ENCODE measurements at regions not wholly inside any gene's neighbourhood (a gene's known extent, or its start where the extent isn't known, plus 50 kb on each side); places are given as distances from the start of the nearest gene placed in this dataset.

GRCh38 chr2:223107825-223108224 lies 55.8 kb downstream of the KCNE4 start:
- Histone ChIP-seq H3K27ac (no peak overlapping the region), H3K36me3 (no peaks in the 10 kb centered on the region), H3K4me1 (no peaks in the 10 kb centered on the region), H3K27me3 (no peaks in the 10 kb centered on the region), H3K4me3 (no peak overlapping the region), H3K9me3 (no peaks in the 10 kb centered on the region)
- DNase-seq (ENCODE audit: low spot score in 2 of 2): no peak
- TF ChIP-seq CTCF (IDR thresholded peaks at IDR 0.05) (no peak), POLR2A (IDR thresholded peaks at IDR 0.05) (no peak), POLR2AphosphoS5 (IDR thresholded peaks at IDR 0.05) (no peak)
- intact Hi-C loops (cut with DNase I; ENCODE audit: low total_unique reads): no loop called here

GRCh38 chr2:223108351-223109050 lies 56.5 kb downstream of the KCNE4 start:
- H3K27me3 ChIP-seq: no peaks in the 10 kb centered on the region
- no peaks in the 10 kb centered on the region for H3K9me3 ChIP-seq
- no peak for DNase-seq (ENCODE audit: low spot score in 2 of 2)
- H3K36me3 ChIP-seq: no peaks in the 10 kb centered on the region
- no peak overlapping the region for H3K4me3 ChIP-seq
- H3K27ac ChIP-seq: no peak overlapping the region
- H3K4me1 ChIP-seq: no peaks in the 10 kb centered on the region
- intact Hi-C loops (cut with DNase I; ENCODE audit: low total_unique reads): no loop called here
- TF ChIP-seq POLR2A (IDR thresholded peaks at IDR 0.05): no peak
- no peak for TF ChIP-seq CTCF (IDR thresholded peaks at IDR 0.05)
- no peak for TF ChIP-seq POLR2AphosphoS5 (IDR thresholded peaks at IDR 0.05)

GRCh38 chr2:223109341-223109740 lies 57.4 kb downstream of the KCNE4 start:
- Histone ChIP-seq H3K4me3 (no peak overlapping the region), H3K27me3 (no peaks in the 10 kb centered on the region), H3K36me3 (no peaks in the 10 kb centered on the region), H3K27ac (no peak overlapping the region), H3K9me3 (no peaks in the 10 kb centered on the region), H3K4me1 (no peaks in the 10 kb centered on the region)
- TF ChIP-seq POLR2AphosphoS5 (IDR thresholded peaks at IDR 0.05) (no peak), CTCF (IDR thresholded peaks at IDR 0.05) (no peak), POLR2A (IDR thresholded peaks at IDR 0.05) (no peak)
- intact Hi-C loops (cut with DNase I; ENCODE audit: low total_unique reads): no loop called here
- no peak for DNase-seq (ENCODE audit: low spot score in 2 of 2)

- DNase-seq (ENCODE audit: low spot score in 2 of 2): no peak
- Histone ChIP-seq H3K9me3 (no peaks in the 10 kb centered on the region), H3K27me3 (no peaks in the 10 kb centered on the region), H3K27ac (no peak overlapping the region), H3K36me3 (no peaks in the 10 kb centered on the region), H3K4me3 (no peak overlapping the region), H3K4me1 (no peaks in the 10 kb centered on the region)
- intact Hi-C loops (cut with DNase I; ENCODE audit: low total_unique reads): no loop called here
- TF ChIP-seq POLR2A (IDR thresholded peaks at IDR 0.05): no peak
Observed at GRCh38 chr2:223113161-223113560, 61.2 kb downstream of the KCNE4 start.

GRCh38 chr2:223114170-223114569 lies 62.2 kb downstream of the KCNE4 start:
- Histone ChIP-seq H3K4me3 (no peak overlapping the region), H3K36me3 (no peaks in the 10 kb centered on the region), H3K27ac (no peak overlapping the region), H3K27me3 (no peaks in the 10 kb centered on the region), H3K4me1 (no peaks in the 10 kb centered on the region), H3K9me3 (no peaks in the 10 kb centered on the region)
- no peak for TF ChIP-seq POLR2A (IDR thresholded peaks at IDR 0.05)
- no peak for TF ChIP-seq CTCF (IDR thresholded peaks at IDR 0.05)
- TF ChIP-seq POLR2AphosphoS5 (IDR thresholded peaks at IDR 0.05): no peak
- intact Hi-C loops (cut with DNase I; ENCODE audit: low total_unique reads): no loop called here
- DNase-seq (ENCODE audit: low spot score in 2 of 2): no peak

All from breast epithelium (tissue), 4 donors.